ENCODE measurements at regions not wholly inside any gene's neighbourhood (a gene's known extent, or its start where the extent isn't known, plus 50 kb on each side); places are given as distances from the start of the nearest gene placed in this dataset.

GRCh38 chr5:24347158-24347557, 297.6 kb downstream of the CDH10 start:
- TF ChIP-seq CTCF (IDR thresholded peaks at IDR 0.05): no peak
- no peak for TF ChIP-seq POLR2A (IDR thresholded peaks at IDR 0.05)

All from lower leg skin (tissue), 3 donors.